Activated CD4-positive, alpha-beta memory T cell treated with anti-CD3 and anti-CD28 coated beads for 36 hours (primary cell): ENCODE measurements at regions not wholly inside any gene's neighbourhood (a gene's known extent, or its start where the extent isn't known, plus 50 kb on each side); places are given as distances from the start of the nearest gene placed in this dataset.

Experiments used
- CTCF ChIA-PET: fragments of 350-600 bp; sonication (Branson Sonifier 250); formaldehyde crosslinking; loops from one replicate; lab custom pipeline; 2021; ENCODE audit warnings: antibody characterized with exemption, inconsistent platforms; lab: Charles Lee
- POLR2A ChIA-PET: fragments of 350-600 bp; sonication (Branson Sonifier 250); formaldehyde crosslinking; loops from one replicate; lab custom pipeline; 2021; ENCODE audit warnings: antibody characterized with exemption; lab: Charles Lee
- DNase-seq: peaks from one replicate; pipeline ENCODE4 v3.0.0-alpha.2; 2020
- H3K27ac Mint-ChIP-seq: one replicate; pipeline ENCODE4 v1.8.0; 2021; ENCODE audit warnings: mixed read lengths
- H3K27me3 Mint-ChIP-seq: one replicate; pipeline ENCODE4 v1.8.0; 2021; ENCODE audit warnings: mixed read lengths
- H3K36me3 Mint-ChIP-seq: one replicate; pipeline ENCODE4 v1.8.0; 2021; ENCODE audit warnings: mixed read lengths
- H3K4me1 Mint-ChIP-seq: one replicate; pipeline ENCODE4 v1.8.0; 2021; ENCODE audit warnings: low read depth, mixed read lengths
- H3K4me3 Mint-ChIP-seq: one replicate; pipeline ENCODE4 v1.8.0; 2021; ENCODE audit warnings: mild to moderate bottlenecking, mixed read lengths
- H3K9me3 Mint-ChIP-seq: one replicate; pipeline ENCODE4 v1.8.0; 2021; ENCODE audit warnings: mixed read lengths
- intact Hi-C: fragments of 100-400 bp; cut with micrococcal nuclease; formaldehyde crosslinking; loops from one replicate; pipeline ENCODE4 v1.15.1; 2023

DNA sequence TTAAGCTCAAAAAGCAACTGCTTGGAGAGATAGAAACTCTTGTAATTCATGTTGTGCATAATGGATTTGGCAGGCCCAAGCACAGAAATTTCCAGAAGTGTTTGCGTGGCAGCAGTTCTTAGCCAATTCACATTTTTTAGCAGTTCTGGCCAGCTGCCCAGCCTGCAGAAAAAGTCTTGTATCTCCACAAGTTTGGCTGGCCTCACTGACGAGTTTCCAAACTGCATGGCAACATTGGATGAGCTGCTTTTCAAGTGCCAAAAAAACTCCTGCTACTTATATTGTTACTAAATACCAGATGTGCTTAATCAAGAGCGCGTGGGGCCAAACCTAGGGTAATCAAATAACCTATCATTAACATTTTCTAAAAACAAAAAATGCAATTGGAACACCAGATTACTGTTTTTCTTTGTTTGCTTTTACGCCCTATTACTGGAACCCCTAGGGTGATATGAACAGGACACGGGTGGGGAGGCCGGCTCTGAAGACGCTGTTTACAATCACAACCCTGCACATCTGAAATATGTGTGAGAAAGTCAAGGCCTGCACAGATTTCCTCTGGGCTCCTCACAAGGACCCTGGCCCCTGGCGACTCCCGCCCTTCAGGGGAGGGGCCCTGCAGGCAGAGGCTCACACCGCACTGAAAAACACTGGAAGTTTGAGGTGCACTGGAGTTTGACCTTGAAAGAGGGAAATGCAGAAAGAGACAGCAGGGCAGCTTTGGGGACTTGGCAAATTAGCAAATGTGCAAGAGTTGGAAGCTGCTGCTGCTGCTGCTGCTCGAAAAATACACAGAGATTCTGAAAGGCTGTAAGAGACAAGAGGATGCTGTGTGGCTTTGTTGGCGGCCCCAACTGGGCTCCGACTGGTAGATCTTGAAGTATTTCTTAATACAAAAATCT, 55.2 kb upstream of the TARBP1 start:
- H3K36me3 Mint-ChIP-seq = no peaks in the 10 kb centered on the region
- ChIA-PET POLR2A (no interaction called here), CTCF (interaction anchor here (0.6 to 0.8 kb wide), 2 partner anchors 9 to 10 kb away, joined by 3 to 4 read pairs; no protein-coding TSS in a partner anchor)
- intact Hi-C loops = no loop called here
- no peak overlapping the region for H3K27ac Mint-ChIP-seq
- no peaks in the 10 kb centered on the region for H3K9me3 Mint-ChIP-seq
- H3K27me3 Mint-ChIP-seq = peaks cover 3% of the 10 kb centered on the region
- DNase-seq = no peak
- H3K4me1 Mint-ChIP-seq = peaks cover 2% of the 10 kb centered on the region
- H3K4me3 Mint-ChIP-seq = no peak overlapping the region

DNA sequence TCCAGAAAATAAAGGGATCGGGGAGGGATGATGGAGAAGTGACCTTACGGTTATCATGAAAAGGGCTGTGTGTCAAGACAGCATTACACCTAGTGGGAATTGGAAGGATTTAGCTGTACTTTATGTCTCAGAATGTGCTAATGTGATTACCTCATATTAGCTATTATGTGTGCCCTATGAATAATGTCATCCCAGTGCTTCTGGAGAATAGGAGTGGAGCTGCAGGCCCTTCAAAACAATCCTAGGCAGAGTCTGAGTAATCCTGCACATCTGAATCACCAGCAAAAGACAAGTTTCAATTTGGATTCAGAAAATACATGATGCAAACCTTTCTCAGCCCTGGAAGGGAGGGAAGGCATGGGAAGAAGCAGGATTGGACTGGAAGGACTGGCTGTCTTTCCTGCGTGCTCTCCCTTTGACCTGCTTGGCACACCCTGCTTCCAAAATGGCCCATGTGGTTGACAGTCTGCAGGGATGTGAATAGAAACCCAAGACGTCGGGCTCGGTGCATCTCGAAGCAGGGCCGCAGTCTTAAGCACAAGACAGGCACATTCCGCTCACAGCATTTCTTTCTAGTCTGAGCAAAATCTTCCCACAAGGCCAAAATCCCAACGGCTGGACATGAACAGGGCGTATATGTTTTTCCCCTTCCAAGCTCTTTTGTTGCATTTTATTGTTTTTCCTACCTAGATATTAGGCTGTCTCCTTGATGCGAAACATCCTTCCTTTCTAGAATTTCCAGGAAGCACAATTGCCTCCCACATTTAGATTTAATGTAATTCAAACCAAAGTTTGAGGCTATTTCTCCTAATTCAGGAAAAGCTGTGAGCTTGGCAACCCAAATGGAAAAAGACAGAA, 54.3 kb upstream of the TARBP1 start:
- Mint-ChIP-seq H3K27me3 (peaks cover 13% of the 10 kb centered on the region), H3K4me3 (no peak overlapping the region), H3K36me3 (no peaks in the 10 kb centered on the region), H3K4me1 (peaks cover 2% of the 10 kb centered on the region), H3K27ac (no peak overlapping the region), H3K9me3 (no peaks in the 10 kb centered on the region)
- POLR2A ChIA-PET = no interaction called here
- DNase-seq = no peak
- CTCF ChIA-PET = interaction anchor here (0.6 to 0.8 kb wide), 2 partner anchors 10 to 11 kb away, joined by 3 to 4 read pairs; no protein-coding TSS in a partner anchor
- intact Hi-C loops = no loop called here

DNA sequence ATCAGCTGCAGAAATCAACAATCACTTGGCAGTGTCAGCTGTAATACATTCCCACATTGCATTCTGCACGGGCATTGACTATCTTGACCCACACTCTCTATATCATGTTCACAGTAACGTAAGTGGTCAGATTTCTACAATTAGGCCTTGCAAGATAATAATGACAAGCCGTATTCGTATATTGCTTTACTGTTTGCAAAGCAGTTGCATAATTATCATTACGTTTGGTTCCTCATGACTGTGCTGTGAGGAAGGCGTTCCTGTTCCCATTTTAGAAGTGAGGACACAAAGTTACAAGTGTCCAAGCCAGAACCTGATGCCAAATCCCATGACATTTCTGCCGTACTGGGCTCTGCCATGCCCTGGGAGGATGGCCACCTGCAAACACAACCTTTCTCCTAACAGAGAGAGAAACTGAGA, 53.5 kb upstream of the TARBP1 start:
- Mint-ChIP-seq H3K9me3 (no peaks in the 10 kb centered on the region), H3K27me3 (peaks cover 17% of the 10 kb centered on the region), H3K4me1 (peaks cover 2% of the 10 kb centered on the region), H3K27ac (no peak overlapping the region), H3K4me3 (no peak overlapping the region), H3K36me3 (no peaks in the 10 kb centered on the region)
- ChIA-PET CTCF (no interaction called here), POLR2A (no interaction called here)
- DNase-seq = no peak
- intact Hi-C loops = no loop called here

DNA sequence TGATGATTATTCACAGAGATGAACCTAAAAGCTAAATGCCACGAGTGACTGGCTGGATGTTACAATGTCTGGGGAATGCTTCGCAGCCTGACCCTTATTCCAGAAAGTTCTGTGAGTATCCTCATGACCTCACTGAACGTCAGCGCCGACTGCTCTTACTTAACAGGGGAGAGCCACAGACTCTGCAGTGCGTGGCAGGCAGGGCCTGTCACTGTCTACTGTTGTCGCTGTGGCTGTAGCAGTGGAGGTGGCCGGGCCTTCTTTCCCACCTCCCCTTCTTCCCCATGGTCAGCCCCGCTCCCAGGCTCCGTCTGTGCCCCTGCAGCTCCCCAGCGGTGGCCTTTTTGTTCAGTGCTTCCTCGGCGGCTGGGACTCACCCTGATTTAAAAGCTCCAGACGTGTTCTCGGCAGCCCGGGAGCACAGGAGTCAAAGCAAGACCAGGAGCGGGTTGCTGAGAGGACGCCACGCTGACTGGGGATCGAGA, 52.2 kb upstream of the TARBP1 start:
- intact Hi-C loops = no loop called here
- no peaks in the 10 kb centered on the region for H3K36me3 Mint-ChIP-seq
- DNase-seq = no peak
- CTCF ChIA-PET = no interaction called here
- H3K9me3 Mint-ChIP-seq = no peaks in the 10 kb centered on the region
- H3K4me3 Mint-ChIP-seq = no peak overlapping the region
- H3K27ac Mint-ChIP-seq = no peak overlapping the region
- H3K4me1 Mint-ChIP-seq = peaks cover 2% of the 10 kb centered on the region
- POLR2A ChIA-PET = no interaction called here
- H3K27me3 Mint-ChIP-seq = peaks cover 21% of the 10 kb centered on the region

DNA sequence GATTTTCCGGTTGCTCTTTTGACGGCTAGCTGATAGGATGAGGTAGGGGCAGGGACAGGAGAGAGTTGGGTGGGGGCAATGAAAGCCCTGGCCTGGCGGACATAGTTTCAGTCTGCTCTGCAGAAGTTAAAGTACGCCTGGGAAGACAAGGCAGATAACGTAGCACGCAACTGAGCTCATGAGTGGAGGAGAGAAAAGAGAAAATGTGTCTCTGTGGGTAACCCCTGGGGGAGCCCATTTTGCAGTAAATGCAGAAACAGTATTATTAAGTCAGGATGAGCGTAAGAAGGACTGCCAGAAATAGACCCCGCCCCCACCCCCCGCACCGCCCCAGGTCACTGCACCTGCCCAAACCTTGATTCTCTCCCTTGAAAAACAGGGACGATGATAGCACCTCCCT, 51.7 kb upstream of the TARBP1 start:
- POLR2A ChIA-PET = no interaction called here
- intact Hi-C loops = no loop called here
- CTCF ChIA-PET = no interaction called here
- no peak for DNase-seq
- Mint-ChIP-seq H3K4me3 (no peak overlapping the region), H3K27ac (no peak overlapping the region), H3K36me3 (no peaks in the 10 kb centered on the region), H3K9me3 (no peaks in the 10 kb centered on the region), H3K27me3 (peaks cover 22% of the 10 kb centered on the region), H3K4me1 (peaks cover 2% of the 10 kb centered on the region)

DNA sequence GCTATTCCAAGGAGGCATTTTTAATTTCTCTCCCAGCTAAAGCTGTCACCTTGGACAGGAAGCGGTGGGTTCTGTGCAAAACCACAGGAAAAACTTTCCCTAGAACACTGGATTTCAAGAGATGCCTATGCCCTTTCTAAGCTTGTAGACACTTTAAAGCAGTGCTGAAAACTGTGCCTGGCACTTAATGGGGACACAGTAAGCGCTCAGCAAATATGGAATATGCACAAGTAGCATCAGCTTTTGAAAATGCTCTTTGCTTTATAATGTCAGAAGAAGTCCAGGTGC, 50.9 kb upstream of the TARBP1 start:
- POLR2A ChIA-PET = no interaction called here
- DNase-seq = no peak

DNA sequence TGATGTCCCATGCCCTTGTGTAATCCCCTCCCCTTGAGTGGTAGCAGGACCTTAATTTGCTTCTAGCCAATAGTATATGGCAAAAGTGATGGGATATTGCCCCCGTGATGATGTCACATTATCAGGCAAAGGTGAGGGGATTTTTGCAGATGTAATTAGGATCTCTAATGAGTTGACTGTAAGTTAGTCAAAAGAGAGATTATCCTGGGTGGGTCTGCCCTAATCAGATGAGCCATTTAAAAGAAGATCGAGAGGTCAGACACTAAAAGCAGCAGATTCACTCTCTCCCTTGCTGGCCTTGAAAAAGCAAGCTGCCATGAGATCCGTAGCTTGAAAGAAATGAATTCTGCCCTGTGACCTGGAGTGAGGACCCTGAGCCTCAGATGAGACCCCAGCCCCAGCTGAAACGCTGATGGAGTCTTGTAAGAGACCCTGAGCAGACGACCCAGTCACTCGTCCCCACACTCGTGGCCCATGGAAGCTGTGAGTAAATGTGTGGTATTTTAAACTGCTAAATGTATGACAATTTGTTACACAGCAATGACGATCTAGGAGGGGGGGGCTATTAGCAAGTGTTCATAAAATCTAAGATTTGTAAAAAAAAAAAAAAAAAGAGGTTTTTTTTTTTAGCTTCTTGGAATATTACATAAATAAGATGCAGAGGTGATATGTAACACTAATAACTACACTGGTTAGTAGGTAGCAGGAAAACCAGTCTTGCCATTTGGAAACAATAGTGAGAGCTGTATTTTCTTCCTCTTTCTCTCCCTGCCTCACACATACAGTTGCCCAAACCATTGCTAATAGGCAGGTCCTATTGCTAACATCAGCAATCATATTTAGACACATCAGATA, 50.3 kb upstream of the TARBP1 start:
- no peaks in the 10 kb centered on the region for H3K9me3 Mint-ChIP-seq
- H3K4me3 Mint-ChIP-seq = no peak overlapping the region
- intact Hi-C loops = no loop called here
- peaks cover 22% of the 10 kb centered on the region for H3K27me3 Mint-ChIP-seq
- H3K36me3 Mint-ChIP-seq = no peaks in the 10 kb centered on the region
- peaks cover 4% of the 10 kb centered on the region for H3K4me1 Mint-ChIP-seq
- POLR2A ChIA-PET = no interaction called here
- CTCF ChIA-PET = interaction anchor here (0.6 to 0.9 kb wide), 2 partner anchors 14 to 46 kb away, joined by 4 read pairs; no protein-coding TSS in a partner anchor
- H3K27ac Mint-ChIP-seq = no peak overlapping the region
- no peak for DNase-seq

More for the DNA sequence above, 50.9 kb upstream of the TARBP1 start:
- intact Hi-C loops = no loop called here
- CTCF ChIA-PET = interaction anchor here (0.6 to 0.9 kb wide), 2 partner anchors 13 to 46 kb away, joined by 4 read pairs; no protein-coding TSS in a partner anchor
- H3K9me3 Mint-ChIP-seq = no peaks in the 10 kb centered on the region
- no peak overlapping the region for H3K4me3 Mint-ChIP-seq
- no peak overlapping the region for H3K27ac Mint-ChIP-seq
- H3K27me3 Mint-ChIP-seq = peaks cover 22% of the 10 kb centered on the region
- H3K4me1 Mint-ChIP-seq = peaks cover 4% of the 10 kb centered on the region
- H3K36me3 Mint-ChIP-seq = no peaks in the 10 kb centered on the region
